ENCODE measurements at regions not wholly inside any gene's neighbourhood (a gene's known extent, or its start where the extent isn't known, plus 50 kb on each side); places are given as distances from the start of the nearest gene placed in this dataset.

DNA sequence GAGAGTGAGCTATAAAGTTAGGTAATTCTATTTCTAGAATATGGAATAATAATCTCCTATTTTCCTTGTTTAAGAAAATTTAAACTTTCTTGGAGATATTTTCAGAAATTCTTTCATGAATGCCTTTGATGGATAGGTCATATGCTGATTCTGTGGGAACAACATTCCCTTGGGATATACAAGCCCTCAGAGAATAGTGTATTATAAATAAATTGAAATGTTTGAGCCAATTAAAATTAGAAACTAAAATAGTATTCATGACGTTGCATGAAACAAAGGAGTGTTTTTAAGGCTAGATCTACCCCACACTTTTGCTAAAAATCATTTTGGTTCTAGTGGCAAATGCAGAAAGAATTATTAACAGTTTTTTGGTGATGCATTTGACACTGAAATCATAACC is 269.3 kb upstream of the ANO3 start:
- DNase-seq = no peak

DNA sequence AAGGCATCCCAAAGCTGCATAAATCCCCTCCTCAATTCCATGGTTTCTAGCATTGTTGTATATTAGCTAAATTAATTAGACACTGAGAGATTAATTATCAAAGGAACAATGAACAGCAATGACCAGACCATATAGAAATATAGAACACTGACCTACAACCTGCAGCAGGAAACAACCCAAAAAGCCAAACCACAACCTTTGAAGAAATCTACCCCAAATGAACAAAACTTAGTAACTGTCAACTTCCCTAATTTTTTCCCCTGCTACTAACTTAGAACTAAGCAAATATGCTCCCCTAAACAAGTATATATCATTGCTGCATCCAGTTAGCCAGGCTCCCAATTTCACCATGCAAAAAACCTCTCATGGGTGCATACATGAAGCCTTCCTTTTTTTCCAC is 268.0 kb upstream of the ANO3 start:
- no peak for DNase-seq

DNA sequence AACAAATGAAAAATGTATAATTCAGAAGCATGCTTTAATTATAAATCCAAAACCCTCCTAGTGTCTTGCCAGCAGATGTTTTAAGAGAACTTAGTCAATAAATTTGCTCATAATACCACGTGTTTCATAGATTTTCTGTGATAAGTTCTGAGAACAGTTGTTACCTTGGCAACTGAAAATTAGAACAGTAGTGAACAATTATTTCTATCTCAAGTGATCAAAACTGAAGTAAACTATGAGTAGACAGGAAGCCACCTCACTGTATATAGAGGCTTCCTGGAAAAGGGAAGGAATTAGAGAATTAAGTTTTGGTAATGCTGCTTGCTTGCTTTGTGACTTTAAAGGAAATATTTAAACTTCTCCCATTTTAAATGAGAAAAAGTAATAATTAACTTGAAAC is 266.0 kb upstream of the ANO3 start:
- no peak for DNase-seq

DNA sequence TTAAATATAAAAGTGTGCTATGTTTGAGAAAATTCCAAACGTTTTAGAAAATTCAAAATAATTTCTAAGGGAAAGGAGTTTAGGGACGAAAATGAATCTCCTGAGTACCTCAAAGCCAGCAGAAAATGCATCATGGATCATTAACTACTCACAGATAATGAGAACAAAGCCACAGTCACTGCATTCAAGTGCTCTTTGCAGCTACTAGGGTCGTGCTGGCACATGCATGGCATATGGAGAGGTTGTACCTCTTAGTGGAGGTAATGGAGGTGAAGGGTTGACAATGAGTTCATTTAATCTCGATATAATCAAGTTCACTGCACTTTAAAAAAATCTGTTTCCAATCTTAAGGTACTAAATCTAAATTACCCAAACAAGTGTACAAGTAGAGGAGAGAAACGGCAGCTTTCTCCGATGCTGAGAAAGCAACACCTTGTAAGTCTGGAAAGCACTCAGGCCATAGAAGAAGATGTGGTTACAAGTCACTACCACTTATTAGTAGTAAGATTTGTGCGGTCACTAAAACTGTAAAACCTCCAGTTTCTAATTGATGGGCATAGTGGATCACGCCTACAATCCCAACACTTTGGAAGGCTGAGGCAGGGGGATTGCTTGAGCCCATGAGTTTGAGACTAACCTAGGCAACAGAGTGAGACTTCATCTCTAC is 261.1 kb upstream of the ANO3 start:
- no peak for DNase-seq

DNA sequence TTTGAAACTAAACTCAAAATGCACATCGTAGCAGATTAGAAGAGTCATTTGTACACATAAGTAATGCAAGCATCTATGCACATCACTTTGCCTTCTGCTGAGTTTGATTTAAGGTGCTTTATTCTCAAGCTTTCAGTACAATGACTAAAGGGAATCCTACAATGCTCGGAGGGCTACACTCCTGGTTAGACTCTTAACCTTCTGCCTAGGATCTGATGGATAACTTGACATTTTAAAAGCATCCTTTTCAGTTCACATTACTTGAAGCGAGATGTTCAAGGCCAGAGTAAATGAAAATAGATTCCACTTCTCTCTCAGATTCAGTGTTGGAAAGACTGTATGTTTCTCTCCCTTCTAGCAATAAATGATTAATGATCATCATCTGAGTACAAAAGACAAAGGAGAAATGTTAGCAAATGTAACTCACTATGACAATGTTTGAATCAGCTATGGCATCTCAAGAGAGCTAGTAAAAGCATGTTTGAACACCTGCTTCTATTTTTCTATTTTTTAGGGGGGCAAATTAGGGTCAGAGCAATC is 259.2 kb upstream of the ANO3 start:
- DNase-seq = no peak

- DNase-seq = no peak
These were observed 258.3 kb upstream of the ANO3 start for GRCh38 chr11:26073646-26074045.

- DNase-seq = no peak
These were observed 255.5 kb upstream of the ANO3 start for GRCh38 chr11:26076233-26076990.

DNA sequence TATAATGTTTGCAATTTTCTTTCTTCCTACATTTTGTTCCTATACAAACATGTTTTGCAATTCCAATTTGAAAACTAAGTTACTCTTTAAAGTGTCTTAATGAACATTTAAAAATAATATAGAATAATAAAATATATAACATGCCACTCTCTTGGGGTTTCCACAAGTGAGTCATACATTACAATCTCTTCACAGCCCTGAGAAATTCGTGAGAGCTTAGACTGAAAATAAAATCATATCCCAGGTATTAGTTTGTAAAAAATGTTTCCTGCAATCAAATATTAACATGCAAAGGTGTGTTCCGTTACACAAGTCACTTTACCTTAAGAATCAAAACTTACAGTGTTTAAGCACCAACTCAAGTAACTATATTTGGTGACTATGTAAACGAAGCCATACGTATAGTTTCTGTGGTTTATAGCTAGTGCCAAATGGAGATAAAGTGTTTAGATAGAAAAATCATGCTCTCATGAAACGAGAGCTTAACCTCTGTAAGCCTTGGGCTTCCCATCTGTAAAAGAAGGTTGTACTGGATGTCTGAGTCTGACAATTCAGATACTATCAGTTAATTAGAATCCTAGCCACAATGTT is 253.6 kb upstream of the ANO3 start:
- DNase-seq = no peak

- DNase-seq = no peak
These were observed 247.6 kb upstream of the ANO3 start for GRCh38 chr11:26084313-26084712.

DNA sequence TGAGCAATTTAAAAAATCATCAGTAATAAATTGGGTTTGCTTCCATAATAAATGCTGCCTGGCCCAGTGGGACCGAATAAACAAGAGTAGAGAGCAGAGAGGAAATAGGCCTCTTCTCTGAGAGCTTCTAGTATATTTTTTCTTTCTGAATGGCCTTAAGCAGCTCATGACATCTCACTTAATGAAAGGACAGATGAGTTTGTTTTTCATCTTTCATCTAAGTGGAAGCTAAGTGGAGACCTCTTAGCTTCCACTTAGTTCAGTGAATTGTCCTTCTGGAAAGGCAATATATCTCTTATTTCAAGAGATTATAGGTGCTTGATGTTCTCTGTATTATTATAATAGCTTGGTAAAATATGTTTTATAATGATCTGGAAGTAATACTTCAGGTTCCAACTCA is 245.9 kb upstream of the ANO3 start:
- no peak for DNase-seq

DNA sequence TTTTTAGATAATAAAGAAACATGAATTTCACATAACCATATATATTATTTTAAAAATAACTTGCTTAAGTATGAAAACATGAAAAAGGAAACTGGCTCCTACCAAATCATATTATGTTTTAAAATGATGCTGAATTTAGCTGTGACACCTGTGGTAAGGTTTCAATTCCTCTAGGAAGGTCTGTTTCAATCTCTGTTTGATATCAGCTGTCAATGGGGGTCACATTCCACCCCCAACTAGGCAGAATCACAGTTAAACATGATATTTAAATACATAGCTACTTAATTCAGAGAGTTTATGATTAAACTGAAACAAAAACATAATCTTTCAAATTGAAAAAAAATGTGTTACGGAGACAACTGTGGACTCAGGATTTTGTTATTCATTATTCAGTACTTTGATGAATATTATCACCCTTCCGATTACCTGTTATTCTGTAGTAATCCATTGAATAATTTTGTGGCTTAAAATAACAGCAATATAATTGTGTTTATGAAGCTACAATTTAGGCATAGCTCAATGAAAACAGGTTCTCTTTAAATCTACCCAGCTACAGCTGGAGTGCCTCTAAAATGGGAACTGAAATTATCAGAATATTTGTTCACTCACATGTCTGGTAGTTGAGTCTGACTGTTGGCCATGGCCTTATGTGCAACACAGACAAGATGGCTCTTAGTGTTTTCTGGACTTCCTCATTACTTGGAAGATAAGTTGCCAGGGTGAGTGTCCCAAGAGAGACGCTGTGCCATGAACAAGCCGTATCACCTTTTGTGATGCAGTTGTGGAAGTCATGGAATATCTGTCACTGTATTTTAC is 244.6 kb upstream of the ANO3 start:
- DNase-seq = no peak

DNA sequence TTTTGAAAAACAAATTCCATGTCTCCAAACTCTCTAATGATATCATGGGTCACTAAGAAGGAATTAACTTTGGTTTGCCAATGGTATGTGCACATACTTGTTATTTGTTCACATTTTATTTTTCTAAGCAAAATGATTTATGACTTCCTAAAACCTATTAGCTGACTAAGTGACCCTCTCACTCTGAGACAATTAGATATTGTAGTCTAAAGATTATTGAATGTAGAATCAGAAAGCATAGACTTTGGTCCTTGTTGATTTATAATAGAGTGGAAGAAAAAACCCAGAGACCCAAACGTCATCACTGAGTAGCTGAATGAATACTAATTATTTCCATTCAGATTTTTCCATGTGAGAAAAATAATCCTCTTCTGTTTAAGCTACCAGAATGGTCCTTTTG is 243.5 kb upstream of the ANO3 start:
- DNase-seq = no peak

DNA sequence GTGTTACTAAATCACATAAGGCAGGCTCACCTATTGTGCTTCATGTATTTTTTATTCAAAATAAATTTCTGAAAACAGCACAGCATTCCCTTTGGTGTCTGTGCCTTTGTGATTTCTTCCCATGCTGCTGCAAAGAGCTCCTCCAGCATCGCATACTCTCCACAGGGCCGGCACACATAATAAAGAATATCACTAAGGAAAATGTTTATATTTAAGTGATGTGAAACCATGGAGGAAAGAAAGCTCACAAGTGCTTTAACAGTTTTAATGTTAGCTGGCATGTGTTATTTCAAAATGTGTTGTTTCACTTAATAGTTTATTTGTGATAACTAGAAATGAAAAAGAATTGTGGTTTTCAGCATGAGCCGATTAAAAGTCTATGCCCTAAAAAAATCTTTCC is 241.3 kb upstream of the ANO3 start:
- no peak for DNase-seq

DNA sequence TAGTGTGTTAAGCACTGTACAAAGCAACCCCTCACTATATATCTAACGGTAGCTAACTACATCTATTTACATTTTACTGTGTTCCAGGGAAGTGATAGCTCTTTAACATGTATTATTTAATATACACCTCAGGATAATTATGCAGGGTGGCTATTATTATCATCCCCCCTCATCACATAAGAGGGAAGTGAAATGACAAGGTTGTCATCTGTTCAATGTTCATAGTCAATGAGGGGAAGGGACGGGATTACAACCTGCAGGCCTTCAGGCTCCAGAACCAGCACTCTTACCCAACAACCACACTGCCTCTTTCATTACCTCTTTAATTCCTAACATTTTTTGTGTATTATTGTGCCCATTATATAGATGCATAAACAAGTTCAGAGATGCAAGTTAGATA is 238.7 kb upstream of the ANO3 start:
- DNase-seq = no peak

DNA sequence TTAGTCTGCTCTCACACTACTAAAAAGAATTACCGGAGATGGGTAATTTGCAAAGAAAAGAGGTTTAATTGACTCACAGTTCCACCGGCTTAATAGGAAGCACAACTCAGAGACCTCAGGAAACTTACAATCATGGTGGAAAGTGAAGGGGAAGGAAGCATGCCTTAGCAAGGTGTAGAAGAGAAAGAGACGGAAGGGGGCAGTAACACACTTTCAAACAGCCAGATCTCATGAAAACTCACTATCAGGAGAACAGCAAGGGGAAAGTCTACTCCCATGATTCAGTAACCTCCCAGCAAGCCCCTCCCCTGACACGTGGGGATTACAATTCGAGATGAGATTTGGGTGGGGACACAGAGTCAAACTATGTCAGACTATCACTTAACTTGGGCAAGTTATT is 236.6 kb upstream of the ANO3 start:
- DNase-seq = no peak

- DNase-seq = no peak
These were observed 235.5 kb upstream of the ANO3 start for GRCh38 chr11:26096451-26096850.

GRCh38 chr11:26102325-26102724 is 229.6 kb upstream of the ANO3 start:
- DNase-seq = no peak

- no peak for DNase-seq
These were observed 226.0 kb upstream of the ANO3 start for GRCh38 chr11:26105762-26106423.

DNA sequence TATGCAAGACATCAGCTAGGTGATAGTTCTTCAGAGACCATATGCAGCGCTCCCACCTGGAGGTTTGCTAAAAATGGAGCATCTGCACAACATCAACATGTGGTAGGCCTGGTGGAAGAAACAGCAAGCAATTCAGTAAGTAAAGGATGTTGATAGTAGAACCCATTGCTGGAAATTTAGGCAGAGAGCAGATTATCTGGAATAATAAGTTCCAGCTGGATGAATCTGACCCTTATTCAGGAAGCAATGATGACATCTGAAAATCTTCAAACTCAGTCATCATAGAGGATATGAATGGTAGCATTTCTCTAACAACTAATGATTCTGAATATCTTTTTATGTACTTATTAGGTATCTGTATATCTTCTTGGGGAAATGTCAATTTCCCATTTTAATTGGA is 225.2 kb upstream of the ANO3 start:
- DNase-seq = no peak

GRCh38 chr11:26109658-26110368 is 222.1 kb upstream of the ANO3 start:
- no peak for DNase-seq

DNA sequence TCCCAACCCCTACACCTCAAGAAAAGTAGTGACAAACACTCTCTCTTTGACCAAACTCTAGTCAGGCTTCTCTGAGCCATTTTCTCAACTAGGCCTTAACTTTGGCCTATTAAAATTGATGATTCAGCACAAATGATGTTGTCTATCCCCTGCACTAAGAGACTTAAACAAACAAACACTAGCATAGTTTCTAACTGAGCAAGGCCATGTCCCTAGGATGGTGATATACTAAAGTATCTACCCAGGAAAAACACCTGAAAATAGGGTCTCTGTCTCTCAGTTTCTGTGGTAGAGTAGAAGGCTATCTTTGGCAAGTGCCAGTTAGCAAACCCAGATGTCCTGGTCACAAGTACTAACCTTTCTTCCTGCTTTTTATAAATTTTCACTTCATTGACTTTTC is 219.7 kb upstream of the ANO3 start:
- no peak for DNase-seq

DNA sequence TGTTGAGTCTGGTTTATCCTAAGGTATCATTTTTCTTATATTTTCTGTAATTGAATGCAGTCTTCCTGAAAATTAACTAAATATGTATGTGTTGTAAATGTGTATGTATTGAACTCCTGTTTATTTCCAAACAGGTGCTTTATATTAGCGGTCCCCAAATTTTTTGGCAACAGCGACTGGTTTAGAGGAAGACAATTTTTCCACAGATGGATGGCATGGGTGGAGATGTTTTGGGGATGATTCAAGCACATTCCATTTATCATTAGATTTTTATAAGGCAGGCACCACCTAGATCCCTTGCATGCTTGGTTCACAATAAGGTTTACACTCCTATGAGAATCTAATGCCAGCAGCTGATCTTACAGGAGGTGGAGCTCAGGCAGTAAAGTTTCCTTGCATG is 210.5 kb upstream of the ANO3 start:
- DNase-seq = no peak

Data from suppressor macrophage treated with lipopolysaccharide for 4 hours (primary cell).